Vagina (tissue), 2 donors: ENCODE measurements at regions not wholly inside any gene's neighbourhood (a gene's known extent, or its start where the extent isn't known, plus 50 kb on each side); places are given as distances from the start of the nearest gene placed in this dataset.

Source experiments
- DNase-seq, 2 donors: peaks; one replicate each; pipeline ENCODE4 v3.0.0-alpha.2; 2017; ENCODE audit errors: extremely low spot score in 2 of 2
- H3K27ac ChIP-seq: fragments of 200-600 bp; sonication (generic); one replicate; pipeline ENCODE4 v1.5.1; 2019
- H3K27me3 ChIP-seq: fragments of 200-600 bp; sonication (generic); one replicate; pipeline ENCODE4 v1.5.1; 2019
- H3K36me3 ChIP-seq, 2 donors: fragments of 200-600 bp; sonication (generic); one replicate each; pipeline ENCODE4 v1.5.1; 2017 to 2019
- H3K4me1 ChIP-seq: fragments of 200-600 bp; sonication (generic); one replicate; pipeline ENCODE4 v1.5.1; 2019
- H3K4me3 ChIP-seq, 2 donors: fragments of 200-600 bp; sonication (generic); 1 replicate in 1 of 2; 2 replicates in 1 of 2; pipeline ENCODE4 v1.5.1; 2016 to 2019
- H3K9me3 ChIP-seq: fragments of 200-600 bp; sonication (generic); one replicate; pipeline ENCODE4 v1.5.1; 2019
- POLR2A ChIP-seq, 2 donors: fragments of 450-650 bp; IDR thresholded peaks; one replicate each; pipeline ENCODE4 v1.6.1; 2017; ENCODE audit warnings: antibody characterized with exemption in 2 of 2, mild to moderate bottlenecking in 2 of 2, moderate library complexity in 2 of 2
- POLR2AphosphoS5 ChIP-seq, 2 donors: sonication (generic); formaldehyde crosslinking; IDR thresholded peaks; one replicate each; pipeline ENCODE4 v1.9.0; 2017; ENCODE audit warnings: antibody characterized with exemption in 2 of 2, mild to moderate bottlenecking in 2 of 2, low read depth in 1 of 2; ENCODE audit not compliant: insufficient read depth in 1 of 2
- intact Hi-C: fragments of 100-400 bp; cut with DNase I; formaldehyde crosslinking; loops from one replicate; pipeline ENCODE4 v1.15.1; 2023
- TF ChIP-seq, protein P1 (sequence below), 3 experiments: fragments of 450-650 bp in 2 of 3; fragments of 200-600 bp in 1 of 3; sonication (generic) in 1 of 3; IDR thresholded peaks; one replicate each; pipeline ENCODE4 v1.5.1; 2017 to 2019; ENCODE audit warnings: antibody characterized with exemption in 3 of 3, mild to moderate bottlenecking in 2 of 3, moderate library complexity in 2 of 3

DNA sequence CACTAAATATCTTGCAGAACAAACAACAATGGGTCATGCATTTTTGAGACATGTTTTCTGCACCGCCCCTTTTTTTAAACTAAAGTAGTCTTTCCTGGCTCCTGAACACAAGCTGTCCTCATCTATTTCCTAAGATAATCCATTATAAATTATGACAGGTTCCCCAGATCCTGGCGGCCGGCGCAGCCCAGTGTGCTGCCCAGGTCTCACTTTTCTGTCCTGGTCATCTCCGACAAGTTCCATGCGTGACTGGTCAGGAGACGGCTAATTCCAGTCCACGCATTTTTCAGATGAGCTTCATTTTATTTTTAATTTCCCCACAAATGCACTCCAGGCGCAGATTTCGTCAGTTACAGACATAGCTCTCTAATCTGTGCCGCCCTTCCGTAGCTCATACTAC is 92.9 kb upstream of the EGFLAM start:
- Histone ChIP-seq H3K36me3 (no peaks in the 10 kb centered on the region), H3K27me3 (no peaks in the 10 kb centered on the region), H3K4me1 (no peaks in the 10 kb centered on the region), H3K27ac (no peak overlapping the region), H3K4me3 (no peak overlapping the region), H3K9me3 (no peaks in the 10 kb centered on the region)
- DNase-seq, result no peak
- TF ChIP-seq POLR2AphosphoS5 (IDR thresholded peaks at IDR 0.05; ENCODE audit: insufficient read depth in 1 of 2, low read depth in 1 of 2), result no peak
- TF ChIP-seq, protein P1, sequence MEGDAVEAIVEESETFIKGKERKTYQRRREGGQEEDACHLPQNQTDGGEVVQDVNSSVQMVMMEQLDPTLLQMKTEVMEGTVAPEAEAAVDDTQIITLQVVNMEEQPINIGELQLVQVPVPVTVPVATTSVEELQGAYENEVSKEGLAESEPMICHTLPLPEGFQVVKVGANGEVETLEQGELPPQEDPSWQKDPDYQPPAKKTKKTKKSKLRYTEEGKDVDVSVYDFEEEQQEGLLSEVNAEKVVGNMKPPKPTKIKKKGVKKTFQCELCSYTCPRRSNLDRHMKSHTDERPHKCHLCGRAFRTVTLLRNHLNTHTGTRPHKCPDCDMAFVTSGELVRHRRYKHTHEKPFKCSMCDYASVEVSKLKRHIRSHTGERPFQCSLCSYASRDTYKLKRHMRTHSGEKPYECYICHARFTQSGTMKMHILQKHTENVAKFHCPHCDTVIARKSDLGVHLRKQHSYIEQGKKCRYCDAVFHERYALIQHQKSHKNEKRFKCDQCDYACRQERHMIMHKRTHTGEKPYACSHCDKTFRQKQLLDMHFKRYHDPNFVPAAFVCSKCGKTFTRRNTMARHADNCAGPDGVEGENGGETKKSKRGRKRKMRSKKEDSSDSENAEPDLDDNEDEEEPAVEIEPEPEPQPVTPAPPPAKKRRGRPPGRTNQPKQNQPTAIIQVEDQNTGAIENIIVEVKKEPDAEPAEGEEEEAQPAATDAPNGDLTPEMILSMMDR (IDR thresholded peaks at IDR 0.05), result no peak
- no peak for TF ChIP-seq POLR2A (IDR thresholded peaks at IDR 0.05)
- intact Hi-C loops, result no loop called here

DNA sequence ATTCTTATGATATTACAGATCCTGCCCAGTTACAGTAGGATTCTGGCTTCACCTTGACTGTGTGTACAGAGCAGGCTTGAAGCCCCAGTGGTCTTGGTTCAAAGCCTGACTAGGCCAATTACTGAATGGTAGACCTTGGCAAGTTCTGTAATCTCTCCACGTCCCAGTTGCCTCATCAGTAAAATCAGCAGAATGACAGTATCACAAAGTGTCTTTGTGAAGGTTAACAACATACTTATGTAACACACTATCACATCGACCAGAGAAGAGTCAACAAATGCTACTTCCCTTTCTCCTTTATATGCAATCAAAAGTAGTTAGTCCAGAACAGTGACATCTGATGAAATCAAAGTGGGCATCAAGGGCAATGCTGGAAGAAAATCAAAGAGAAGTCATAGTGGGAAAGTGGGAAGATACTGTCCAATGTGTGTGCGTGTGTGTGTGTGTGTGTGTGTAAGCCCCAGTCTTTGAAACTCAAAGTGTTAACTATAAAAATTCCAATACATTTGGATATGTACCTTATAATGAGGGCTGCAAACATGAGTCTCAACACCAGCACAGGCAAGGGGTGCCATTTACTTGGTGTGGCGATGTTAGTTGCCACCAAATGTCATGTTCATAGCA is 93.5 kb upstream of the EGFLAM start:
- TF ChIP-seq, protein P1 (IDR thresholded peaks at IDR 0.05), result no peak
- TF ChIP-seq POLR2AphosphoS5 (IDR thresholded peaks at IDR 0.05; ENCODE audit: insufficient read depth in 1 of 2, low read depth in 1 of 2) (no peak), POLR2A (IDR thresholded peaks at IDR 0.05) (no peak)
- H3K36me3 ChIP-seq, result no peaks in the 10 kb centered on the region
- no peaks in the 10 kb centered on the region for H3K4me1 ChIP-seq

DNA sequence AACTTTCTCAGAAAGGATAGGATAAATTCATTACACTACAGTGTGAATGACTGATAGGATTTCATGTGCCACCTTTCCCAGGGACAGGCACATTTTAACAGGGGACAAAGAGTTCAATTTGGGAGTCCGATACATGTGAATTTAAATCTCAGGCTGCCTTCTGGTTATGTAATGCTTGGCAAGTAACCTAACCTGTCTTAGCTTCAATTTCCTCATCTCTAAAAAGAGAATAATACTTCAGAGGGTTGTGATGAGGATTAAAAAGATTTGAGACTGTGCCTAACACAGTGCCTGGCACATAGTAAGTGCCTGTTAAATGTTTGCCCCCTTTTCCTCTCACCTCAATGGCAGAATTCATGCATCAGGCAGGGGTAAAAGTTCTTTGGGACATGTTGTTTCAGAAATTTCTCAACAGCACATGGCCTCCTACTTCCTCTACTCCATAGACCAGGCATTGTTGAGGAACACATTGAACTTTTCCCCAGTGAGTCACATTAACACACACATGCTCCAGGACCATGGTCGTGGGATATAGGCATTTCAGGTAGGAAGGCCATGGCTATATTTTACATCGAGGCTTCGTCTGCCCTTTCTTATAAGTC is 94.6 kb upstream of the EGFLAM start:
- no peaks in the 10 kb centered on the region for H3K36me3 ChIP-seq
- no peak overlapping the region for H3K27ac ChIP-seq
- intact Hi-C loops, result no loop called here
- TF ChIP-seq POLR2AphosphoS5 (IDR thresholded peaks at IDR 0.05; ENCODE audit: insufficient read depth in 1 of 2, low read depth in 1 of 2) (no peak), POLR2A (IDR thresholded peaks at IDR 0.05) (no peak)
- TF ChIP-seq, protein P1 (IDR thresholded peaks at IDR 0.05), result no peak
- H3K4me3 ChIP-seq, result no peak overlapping the region
- H3K4me1 ChIP-seq, result no peaks in the 10 kb centered on the region
- no peaks in the 10 kb centered on the region for H3K27me3 ChIP-seq
- no peaks in the 10 kb centered on the region for H3K9me3 ChIP-seq
- DNase-seq, result no peak

More for the DNA sequence above, 93.5 kb upstream of the EGFLAM start:
- no peaks in the 10 kb centered on the region for H3K9me3 ChIP-seq
- intact Hi-C loops, result no loop called here
- H3K27me3 ChIP-seq, result no peaks in the 10 kb centered on the region
- H3K4me3 ChIP-seq, result no peak overlapping the region
- H3K27ac ChIP-seq, result no peak overlapping the region
- no peak for DNase-seq

DNA sequence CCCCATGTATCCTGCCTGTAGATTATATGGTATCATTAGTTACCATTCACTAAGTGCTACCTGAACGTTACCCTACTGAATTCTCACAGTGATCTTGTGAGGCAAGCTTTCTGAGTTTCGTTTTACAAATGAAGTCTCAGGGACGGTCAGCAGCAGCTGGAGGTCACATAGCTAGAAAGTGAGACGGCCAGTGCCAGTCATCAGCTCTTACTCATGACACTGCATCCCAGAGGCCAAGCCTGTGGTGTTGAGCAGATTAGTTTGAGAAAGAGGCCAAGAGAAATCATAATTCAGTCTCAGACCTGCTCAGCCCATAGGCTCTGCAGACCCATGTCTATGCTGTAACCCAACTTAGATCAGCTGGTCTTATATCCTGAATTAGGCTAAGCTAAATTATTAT is 95.7 kb upstream of the EGFLAM start:
- Histone ChIP-seq H3K4me1 (no peaks in the 10 kb centered on the region), H3K27ac (no peak overlapping the region), H3K9me3 (no peaks in the 10 kb centered on the region), H3K27me3 (no peaks in the 10 kb centered on the region), H3K4me3 (no peak overlapping the region), H3K36me3 (no peaks in the 10 kb centered on the region)
- intact Hi-C loops, result no loop called here
- TF ChIP-seq POLR2AphosphoS5 (IDR thresholded peaks at IDR 0.05; ENCODE audit: insufficient read depth in 1 of 2, low read depth in 1 of 2), result no peak
- TF ChIP-seq, protein P1 (IDR thresholded peaks at IDR 0.05), result no peak
- no peak for TF ChIP-seq POLR2A (IDR thresholded peaks at IDR 0.05)
- DNase-seq, result no peak

DNA sequence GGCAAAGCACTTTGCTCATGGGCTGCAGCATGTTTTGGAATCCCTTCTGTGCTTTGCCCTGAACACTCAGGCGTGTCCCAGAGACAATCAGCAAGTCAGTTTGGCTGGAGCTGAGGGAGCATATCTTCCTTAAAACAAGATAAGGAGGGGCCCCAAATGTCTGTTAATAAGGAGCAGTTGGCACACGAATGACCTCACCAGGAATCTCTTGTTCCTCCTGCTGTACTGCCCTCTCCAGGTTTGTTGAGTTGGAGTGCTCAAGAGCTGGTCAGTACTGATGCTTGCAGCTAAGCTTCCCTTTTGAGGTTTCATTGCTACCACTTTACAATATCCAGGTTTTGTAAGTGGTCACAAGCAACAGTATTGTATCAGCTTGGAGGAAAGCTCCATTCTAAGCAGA is 101.3 kb upstream of the EGFLAM start:
- H3K4me3 ChIP-seq, result no peak overlapping the region
- TF ChIP-seq POLR2A (IDR thresholded peaks at IDR 0.05) (no peak), POLR2AphosphoS5 (IDR thresholded peaks at IDR 0.05; ENCODE audit: insufficient read depth in 1 of 2, low read depth in 1 of 2) (no peak)
- TF ChIP-seq, protein P1 (IDR thresholded peaks at IDR 0.05), result no peak
- DNase-seq, result no peak
- H3K4me1 ChIP-seq, result no peaks in the 10 kb centered on the region
- no peak overlapping the region for H3K27ac ChIP-seq
- H3K9me3 ChIP-seq, result no peaks in the 10 kb centered on the region
- H3K27me3 ChIP-seq, result no peaks in the 10 kb centered on the region
- no peaks in the 10 kb centered on the region for H3K36me3 ChIP-seq
- intact Hi-C loops, result no loop called here
